ENCODE measurements at regions not wholly inside any gene's neighbourhood (a gene's known extent, or its start where the extent isn't known, plus 50 kb on each side); places are given as distances from the start of the nearest gene placed in this dataset.
"Not testable (repeated sequence)": the region's sequence is repeated elsewhere in the genome, so short reads cannot be mapped to it uniquely, and the experiment has no call there.

- no peak for DNase-seq
These were observed 2320.8 kb downstream of the ARAP2 start for GRCh38 chr4:33923469-33923868.

- no peak for DNase-seq
These were observed 2320.1 kb downstream of the ARAP2 start for GRCh38 chr4:33924239-33924638.

- DNase-seq: no peak
These were observed 2319.5 kb downstream of the ARAP2 start for GRCh38 chr4:33924811-33925210.

- no peak for DNase-seq
These were observed 2313.8 kb downstream of the ARAP2 start for GRCh38 chr4:33930497-33930896.

- no peak for DNase-seq
These were observed 2313.3 kb downstream of the ARAP2 start for GRCh38 chr4:33931026-33931425.

GRCh38 chr4:33940281-33940680, 2304.0 kb downstream of the ARAP2 start:
- DNase-seq: no peak

GRCh38 chr4:33941854-33942253, 2302.5 kb downstream of the ARAP2 start:
- DNase-seq: no peak

- no peak for DNase-seq
These were observed 2295.4 kb downstream of the ARAP2 start for GRCh38 chr4:33948921-33949320.

GRCh38 chr4:33953848-33954247, 2290.5 kb downstream of the ARAP2 start:
- not testable (repeated sequence) for DNase-seq

- DNase-seq: no peak
These were observed 2289.6 kb downstream of the ARAP2 start for GRCh38 chr4:33954759-33955158.

- DNase-seq: no peak
These were observed 2284.8 kb downstream of the ARAP2 start for GRCh38 chr4:33959519-33959918.

- no peak for DNase-seq
These were observed 2282.6 kb downstream of the ARAP2 start for GRCh38 chr4:33961761-33962160.

- no peak for DNase-seq
These were observed 2277.5 kb downstream of the ARAP2 start for GRCh38 chr4:33966808-33967207.

GRCh38 chr4:33974270-33974669, 2270.0 kb downstream of the ARAP2 start:
- DNase-seq: no peak

GRCh38 chr4:33975995-33976394, 2268.3 kb downstream of the ARAP2 start:
- no peak for DNase-seq

- not testable (repeated sequence) for DNase-seq
These were observed 2264.5 kb downstream of the ARAP2 start for GRCh38 chr4:33979781-33980180.

- DNase-seq: no peak
These were observed 2264.0 kb downstream of the ARAP2 start for GRCh38 chr4:33980361-33980760.

- no peak for DNase-seq
These were observed 2254.4 kb downstream of the ARAP2 start for GRCh38 chr4:33989820-33990443.

- DNase-seq: no peak
These were observed 2248.1 kb downstream of the ARAP2 start for GRCh38 chr4:33996075-33996718.

- no peak for DNase-seq
These were observed 2246.0 kb downstream of the ARAP2 start for GRCh38 chr4:33998291-33998690.

- DNase-seq: no peak
These were observed 2244.0 kb downstream of the ARAP2 start for GRCh38 chr4:34000356-34000755.

- DNase-seq: not testable (repeated sequence)
These were observed 2237.8 kb downstream of the ARAP2 start for GRCh38 chr4:34006540-34006939.

GRCh38 chr4:34009951-34010350, 2234.4 kb downstream of the ARAP2 start:
- DNase-seq: no peak

GRCh38 chr4:34010751-34011519, 2233.4 kb downstream of the ARAP2 start:
- DNase-seq: no peak
